Retinal pigment epithelial cell (primary cell): ENCODE measurements at regions not wholly inside any gene's neighbourhood (a gene's known extent, or its start where the extent isn't known, plus 50 kb on each side); places are given as distances from the start of the nearest gene placed in this dataset.

Source experiments
- DNase-seq: peaks from one replicate; pipeline ENCODE4 v3.0.0-alpha.2; 2010; ENCODE audit warnings: low read depth
- H3K4me3 ChIP-seq: 2 replicates; pipeline ENCODE4 v1.5.1; 2011; ENCODE audit warnings: mild to moderate bottlenecking, low read length, control low read depth, moderate library complexity
- TF ChIP-seq, protein P1 (sequence below): conservative IDR thresholded peaks from 2 replicates; pipeline ENCODE4 v1.5.1; 2011; ENCODE audit warnings: low read depth, low read length, control low read depth, inconsistent platforms

- no peak overlapping the region for H3K4me3 ChIP-seq
- TF ChIP-seq, protein P1, sequence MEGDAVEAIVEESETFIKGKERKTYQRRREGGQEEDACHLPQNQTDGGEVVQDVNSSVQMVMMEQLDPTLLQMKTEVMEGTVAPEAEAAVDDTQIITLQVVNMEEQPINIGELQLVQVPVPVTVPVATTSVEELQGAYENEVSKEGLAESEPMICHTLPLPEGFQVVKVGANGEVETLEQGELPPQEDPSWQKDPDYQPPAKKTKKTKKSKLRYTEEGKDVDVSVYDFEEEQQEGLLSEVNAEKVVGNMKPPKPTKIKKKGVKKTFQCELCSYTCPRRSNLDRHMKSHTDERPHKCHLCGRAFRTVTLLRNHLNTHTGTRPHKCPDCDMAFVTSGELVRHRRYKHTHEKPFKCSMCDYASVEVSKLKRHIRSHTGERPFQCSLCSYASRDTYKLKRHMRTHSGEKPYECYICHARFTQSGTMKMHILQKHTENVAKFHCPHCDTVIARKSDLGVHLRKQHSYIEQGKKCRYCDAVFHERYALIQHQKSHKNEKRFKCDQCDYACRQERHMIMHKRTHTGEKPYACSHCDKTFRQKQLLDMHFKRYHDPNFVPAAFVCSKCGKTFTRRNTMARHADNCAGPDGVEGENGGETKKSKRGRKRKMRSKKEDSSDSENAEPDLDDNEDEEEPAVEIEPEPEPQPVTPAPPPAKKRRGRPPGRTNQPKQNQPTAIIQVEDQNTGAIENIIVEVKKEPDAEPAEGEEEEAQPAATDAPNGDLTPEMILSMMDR = no peak
- DNase-seq = no peak
Observed at GRCh38 chr12:60308366-60308991, 712.6 kb downstream of the SLC16A7 start.

DNA sequence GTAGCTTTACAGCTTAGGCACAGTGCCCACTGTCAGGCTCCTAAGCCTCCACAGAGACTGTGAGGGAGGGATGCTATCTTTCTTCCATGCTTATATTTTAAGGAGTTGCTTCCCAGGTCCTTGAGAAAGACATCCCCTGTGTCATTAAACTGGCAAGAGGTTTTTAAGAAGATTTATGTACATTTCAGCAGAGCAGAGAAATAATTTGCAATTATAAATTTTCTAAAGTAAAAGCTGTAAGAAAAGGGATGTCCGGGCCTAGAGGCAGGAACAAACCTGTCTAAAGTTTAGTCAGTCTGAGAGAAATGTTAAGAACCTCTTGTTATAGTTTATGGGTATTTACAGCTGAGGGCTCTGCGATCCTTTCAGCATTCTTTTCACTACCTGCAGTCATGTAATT lies 716.1 kb downstream of the SLC16A7 start:
- no peak for DNase-seq
- TF ChIP-seq, protein P1 = no peak
- H3K4me3 ChIP-seq = no peak overlapping the region

GRCh38 chr12:60317361-60317760 lies 721.5 kb downstream of the SLC16A7 start:
- no peak for DNase-seq
- no peak overlapping the region for H3K4me3 ChIP-seq
- TF ChIP-seq, protein P1 = no peak

DNA sequence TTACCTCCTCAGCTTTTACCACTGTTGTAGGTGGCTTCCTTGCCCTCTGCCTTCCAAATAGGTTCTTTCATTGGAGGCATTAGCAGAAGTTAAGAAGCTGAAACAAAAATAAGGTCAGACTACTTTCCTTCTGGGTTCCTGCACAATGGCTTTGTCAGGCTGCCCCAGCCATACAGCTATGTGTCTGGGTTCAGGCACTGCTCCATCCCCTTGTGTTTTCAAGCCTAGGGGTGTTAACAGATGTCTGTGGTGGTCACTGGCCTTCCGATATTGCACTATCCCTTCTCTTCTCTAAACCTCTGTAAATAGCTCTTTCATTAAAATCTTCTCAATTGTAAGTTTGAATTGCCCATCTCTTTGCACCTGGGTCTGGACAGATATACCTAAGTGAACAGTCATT lies 728.9 kb downstream of the SLC16A7 start:
- no peak overlapping the region for H3K4me3 ChIP-seq
- DNase-seq = no peak
- TF ChIP-seq, protein P1 = no peak

DNA sequence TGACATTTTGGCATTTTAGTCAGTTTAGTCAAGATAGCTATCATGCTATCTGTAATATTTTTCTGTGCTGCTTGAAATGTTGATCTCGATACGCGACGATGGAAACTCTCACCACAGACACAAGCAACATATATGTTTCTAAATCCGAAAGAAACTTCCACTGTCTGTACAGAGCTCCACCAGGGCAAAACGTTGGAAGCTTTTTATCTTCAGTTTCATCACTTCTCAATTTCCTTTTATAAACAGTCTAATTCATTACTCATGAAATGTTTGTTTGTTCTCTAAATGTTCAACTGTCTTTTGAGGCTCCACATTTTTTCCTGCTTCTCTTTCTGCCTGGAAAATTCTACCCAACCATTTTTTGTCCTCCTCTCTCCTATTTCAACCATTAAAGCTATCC lies 737.6 kb downstream of the SLC16A7 start:
- no peak for DNase-seq
- no peak overlapping the region for H3K4me3 ChIP-seq
- TF ChIP-seq, protein P1 = no peak

DNA sequence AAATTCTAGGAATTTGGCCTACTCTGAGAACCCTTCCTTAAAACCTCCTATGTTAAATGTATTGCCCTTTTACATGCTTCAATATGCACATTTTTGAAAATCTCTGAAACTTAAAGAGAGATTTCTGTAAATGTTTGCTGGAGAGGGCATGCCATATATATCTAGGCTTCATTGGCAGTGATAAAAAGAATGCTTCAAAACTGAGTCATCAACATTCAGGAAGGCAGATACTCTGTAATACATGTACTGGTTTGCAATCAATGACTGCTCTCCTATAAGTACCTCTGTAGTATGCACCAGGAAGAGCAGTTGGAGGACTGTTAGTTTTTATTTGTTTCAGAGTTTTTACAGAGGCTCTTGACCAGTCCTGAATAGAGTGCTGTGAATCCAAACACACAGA lies 739.9 kb downstream of the SLC16A7 start:
- peak; percentile 37 for DNase-seq
- H3K4me3 ChIP-seq = no peak overlapping the region
- TF ChIP-seq, protein P1 = no peak

GRCh38 chr12:60337839-60338549 lies 742.2 kb downstream of the SLC16A7 start:
- no peak overlapping the region for H3K4me3 ChIP-seq
- TF ChIP-seq, protein P1 = no peak
- DNase-seq = no peak
